Sigmoid colon (tissue), 6 donors: ENCODE measurements at regions not wholly inside any gene's neighbourhood (a gene's known extent, or its start where the extent isn't known, plus 50 kb on each side); places are given as distances from the start of the nearest gene placed in this dataset.

Experiments used
- DNase-seq: peaks from one replicate; pipeline ENCODE4 v3.0.0-alpha.2; 2019
- H3K27ac ChIP-seq, 4 donors: fragments of 200-600 bp; sonication (generic); one replicate each; pipeline ENCODE4 v1.5.1; 2016 to 2019; ENCODE audit warnings: mild to moderate bottlenecking in 1 of 4
- H3K27me3 ChIP-seq, 3 donors: fragments of 200-600 bp; sonication (generic); one replicate each; pipeline ENCODE4 v1.5.1; 2019; ENCODE audit warnings: mild to moderate bottlenecking in 1 of 3
- H3K36me3 ChIP-seq, 4 donors: fragments of 200-600 bp; sonication (generic); one replicate each; pipeline ENCODE4 v1.5.1; 2016 to 2019
- H3K4me1 ChIP-seq, 4 donors: fragments of 200-600 bp; sonication (generic); one replicate each; pipeline ENCODE4 v1.5.1; 2017 to 2019
- H3K4me3 ChIP-seq, 4 donors: fragments of 200-600 bp; sonication (generic); one replicate each; pipeline ENCODE4 v1.5.1; 2017 to 2019; ENCODE audit warnings: mild to moderate bottlenecking in 2 of 4, moderate library complexity in 1 of 4
- H3K9me3 ChIP-seq, 4 donors: fragments of 200-600 bp in 3 of 4; sonication (generic) in 3 of 4; one replicate each; pipeline versions ENCODE4 v1.5.1 to v1.6.1; 2013 to 2019
- CTCF ChIP-seq, 4 experiments: fragments of 450-650 bp in 3 of 4; fragments of 200-600 bp in 1 of 4; IDR thresholded peaks; one replicate each; pipeline ENCODE4 v1.5.1; 2016 to 2019; ENCODE audit warnings: antibody characterized with exemption in 4 of 4, mild to moderate bottlenecking in 3 of 4, moderate library complexity in 2 of 4
- EP300 ChIP-seq, 4 donors: sonication (generic); formaldehyde crosslinking; IDR thresholded peaks; one replicate each; pipeline ENCODE4 v1.6.1; 2017; ENCODE audit warnings: antibody characterized with exemption in 4 of 4
- POLR2A ChIP-seq, 2 donors: fragments of 450-650 bp; IDR thresholded peaks; one replicate each; pipeline ENCODE4 v1.6.1; 2016; ENCODE audit warnings: antibody characterized with exemption in 2 of 2, mild to moderate bottlenecking in 2 of 2, moderate library complexity in 2 of 2
- POLR2AphosphoS5 ChIP-seq, 4 donors: sonication (generic); formaldehyde crosslinking; IDR thresholded peaks; one replicate each; pipeline ENCODE4 v1.6.1; 2017; ENCODE audit warnings: antibody characterized with exemption in 4 of 4
- WGBS, 2 donors: extraction: QIAGEN DNeasy Blood & Tissue Kit; methylation state at CpG; one replicate each; pipeline ENCODE4 v1.1.7; 2013; 5-methylcytosine and 5-hydroxymethylcytosine counted together
- intact Hi-C: fragments of 100-400 bp; cut with DNase I; formaldehyde crosslinking; loops from one replicate; pipeline ENCODE4 v1.15.1; 2023
- donor health status: healthy with polysubstance abuse.
- donor health status: healthy.

- Histone ChIP-seq H3K36me3 (no peaks in the 10 kb centered on the region), H3K27ac (no peak overlapping the region), H3K4me1 (no peaks in the 10 kb centered on the region), H3K4me3 (no peak overlapping the region), H3K9me3 (peaks cover 0 to 6% (median 0%) of the 10 kb centered on the region in 4 donors), H3K27me3 (no peaks in the 10 kb centered on the region)
- no peak for DNase-seq
- intact Hi-C loops = no loop called here
- no peak for TF ChIP-seq CTCF (IDR thresholded peaks at IDR 0.05)
Observed at GRCh38 chr5:9885164-9885563, 255.0 kb upstream of the TAS2R1 start.

DNA sequence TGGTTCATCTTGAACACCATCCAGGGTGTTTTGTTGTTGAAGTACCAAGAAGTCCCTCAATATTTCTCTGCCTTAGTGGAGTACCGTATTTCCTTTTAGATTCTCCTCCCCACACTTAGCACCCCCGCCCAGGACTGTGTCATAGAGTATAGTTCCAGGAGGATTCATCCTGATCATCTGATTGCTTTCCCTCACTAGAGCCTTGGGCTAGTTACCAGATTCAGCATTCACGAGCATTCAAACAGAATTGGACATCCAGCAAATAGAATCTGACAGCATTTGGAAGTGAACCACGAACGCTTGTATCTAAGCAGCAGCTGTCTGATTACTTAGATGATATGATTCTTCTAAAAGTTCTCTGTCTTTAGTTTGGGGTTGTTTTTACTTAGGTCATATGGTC is 248.1 kb upstream of the TAS2R1 start:
- TF ChIP-seq POLR2A (IDR thresholded peaks at IDR 0.05) (no peak), EP300 (IDR thresholded peaks at IDR 0.05) (no peak), POLR2AphosphoS5 (IDR thresholded peaks at IDR 0.05) (no peak), CTCF (IDR thresholded peaks at IDR 0.05) (no peak)
- intact Hi-C loops = no loop called here
- H3K36me3 ChIP-seq = no peaks in the 10 kb centered on the region

GRCh38 chr5:9877488-9877887 is 247.3 kb upstream of the TAS2R1 start:
- DNase-seq = no peak
- intact Hi-C loops = no loop called here
- H3K4me3 ChIP-seq = no peak overlapping the region
- H3K9me3 ChIP-seq = peaks cover 0 to 6% (median 0%) of the 10 kb centered on the region in 4 donors
- no peaks in the 10 kb centered on the region for H3K4me1 ChIP-seq
- 74 to 75% methylated on average over 4 of the region's 4 CpGs for WGBS, 2 donors
- H3K36me3 ChIP-seq = no peaks in the 10 kb centered on the region
- no peaks in the 10 kb centered on the region for H3K27me3 ChIP-seq
- TF ChIP-seq CTCF (IDR thresholded peaks at IDR 0.05) (no peak), POLR2A (IDR thresholded peaks at IDR 0.05) (no peak)
- no peak overlapping the region for H3K27ac ChIP-seq

More for the DNA sequence above, 248.1 kb upstream of the TAS2R1 start:
- no peaks in the 10 kb centered on the region for H3K4me1 ChIP-seq
- no peak overlapping the region for H3K4me3 ChIP-seq
- DNase-seq = no peak
- no peak overlapping the region for H3K27ac ChIP-seq
- 74 to 85% methylated on average over 5 of the region's 5 CpGs for WGBS, 2 donors
- H3K27me3 ChIP-seq = no peaks in the 10 kb centered on the region
- peaks cover 0 to 6% (median 0%) of the 10 kb centered on the region in 4 donors for H3K9me3 ChIP-seq

GRCh38 chr5:9876451-9876850 is 246.3 kb upstream of the TAS2R1 start:
- Histone ChIP-seq H3K4me1 (no peaks in the 10 kb centered on the region), H3K4me3 (no peak overlapping the region), H3K27me3 (no peaks in the 10 kb centered on the region), H3K36me3 (no peaks in the 10 kb centered on the region), H3K9me3 (peaks cover 0 to 5% (median 0%) of the 10 kb centered on the region in 4 donors), H3K27ac (no peak overlapping the region)
- TF ChIP-seq POLR2A (IDR thresholded peaks at IDR 0.05) (no peak), EP300 (IDR thresholded peaks at IDR 0.05) (no peak), POLR2AphosphoS5 (IDR thresholded peaks at IDR 0.05) (no peak), CTCF (IDR thresholded peaks at IDR 0.05) (no peak)
- WGBS, 2 donors = 89 to 92% methylated on average over 4 of the region's 4 CpGs
- DNase-seq = no peak
- intact Hi-C loops = no loop called here

DNA sequence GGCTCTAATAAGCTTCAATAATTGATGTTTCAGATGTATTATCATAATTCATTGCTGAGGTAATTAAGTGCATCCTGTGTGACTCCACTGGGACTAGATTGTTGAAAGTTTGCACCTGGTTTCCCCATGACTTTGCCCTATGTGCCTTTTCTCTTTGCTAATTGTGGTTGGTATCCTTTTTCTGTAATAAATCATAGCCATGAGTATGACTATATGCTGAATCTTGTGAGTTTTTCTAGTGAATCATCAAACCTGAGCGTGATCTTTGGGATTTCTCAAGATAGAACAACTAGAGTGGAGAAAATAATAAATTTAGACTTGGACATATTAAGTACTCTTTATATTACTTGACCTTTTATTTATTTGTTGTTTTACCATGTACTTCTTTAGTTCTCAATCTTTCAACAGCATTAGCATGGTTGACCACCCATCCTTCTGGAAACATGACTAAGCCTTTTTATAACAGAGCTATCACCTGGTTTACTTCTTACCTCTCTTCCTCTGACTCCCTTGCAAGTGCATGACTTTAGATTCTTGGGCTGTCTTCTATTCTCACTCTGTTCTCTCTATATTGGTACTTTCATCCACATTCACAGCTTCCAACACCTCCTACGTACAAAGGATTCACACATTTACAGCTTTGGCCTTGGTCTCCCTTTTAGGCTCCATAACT is 239.6 kb upstream of the TAS2R1 start:
- no peaks in the 10 kb centered on the region for H3K4me1 ChIP-seq
- peaks cover 0 to 9% (median 1%) of the 10 kb centered on the region in 4 donors for H3K9me3 ChIP-seq
- H3K27ac ChIP-seq = no peak overlapping the region
- DNase-seq = no peak
- no peak for TF ChIP-seq POLR2A (IDR thresholded peaks at IDR 0.05)
- TF ChIP-seq POLR2AphosphoS5 (IDR thresholded peaks at IDR 0.05) = no peak
- no peak for TF ChIP-seq CTCF (IDR thresholded peaks at IDR 0.05)
- no peak for TF ChIP-seq EP300 (IDR thresholded peaks at IDR 0.05)
- H3K36me3 ChIP-seq = no peaks in the 10 kb centered on the region
- no peaks in the 10 kb centered on the region for H3K27me3 ChIP-seq
- intact Hi-C loops = no loop called here
- 81 to 85% methylated on average over 2 of the region's 2 CpGs for WGBS, 2 donors
- H3K4me3 ChIP-seq = no peak overlapping the region
